ENCODE measurements at regions not wholly inside any gene's neighbourhood (a gene's known extent, or its start where the extent isn't known, plus 50 kb on each side); places are given as distances from the start of the nearest gene placed in this dataset.

DNA sequence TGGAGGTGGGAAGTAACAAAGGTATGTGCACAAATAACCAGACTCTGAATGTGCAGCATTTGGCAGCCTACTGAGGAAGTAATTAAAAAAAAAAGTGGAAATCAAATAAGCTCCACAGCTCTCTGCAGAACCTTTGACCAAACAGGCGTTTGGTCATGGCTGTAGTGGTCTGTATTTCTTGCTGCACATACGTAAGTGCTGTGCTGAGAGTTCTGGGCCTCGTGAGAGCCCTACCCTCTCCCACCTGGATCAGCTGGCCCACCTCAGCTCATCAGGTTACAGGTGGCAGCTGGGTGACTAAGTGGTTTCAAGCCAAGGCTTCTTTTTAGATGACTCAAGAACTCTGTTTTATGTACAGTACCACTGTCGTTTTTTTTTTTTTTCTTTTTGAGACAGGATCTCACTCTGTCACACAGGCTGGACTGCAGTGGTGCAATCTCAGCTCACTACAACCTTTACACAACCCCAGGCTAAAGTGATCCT lies 178.2 kb upstream of the KLF6 start:
- no peak overlapping the region for H3K27ac ChIP-seq (ENCODE audit: extremely low read depth, low read depth, low read length)
- peaks cover 17 to 23% of the 10 kb centered on the region in 2 experiments for H3K27me3 ChIP-seq (ENCODE audit: control insufficient read depth in 2 of 2, insufficient read depth in 2 of 2, low read length in 2 of 2)
- H3K4me1 ChIP-seq (replicated peaks in 1 of 2; ENCODE audit: control insufficient read depth in 2 of 2, insufficient read depth in 2 of 2, low read length in 2 of 2) = no peaks in the 10 kb centered on the region
- ATAC-seq (no peak), DNase-seq (ENCODE audit: extremely low read depth in 1 of 4, low spot score in 3 of 4) (no peak), FAIRE-seq (no peak)
- in situ Hi-C loops (cut with MboI) = no loop called here
- no peak overlapping the region for H3K4me3 ChIP-seq
- no peaks in the 10 kb centered on the region for H4K20me1 ChIP-seq (replicated peaks; ENCODE audit: control insufficient read depth, insufficient read depth, low read length)
- BruUV-seq (replicated peaks) = no TSS peak
- TF ChIP-seq KAT7 (CRISPR knock-in tag; IDR thresholded peaks at IDR 0.05; ENCODE audit: borderline replicate concordance) (no peak), POLR2H (tag; IDR thresholded peaks at IDR 0.05; ENCODE audit: low read depth) (no peak), FOXM1 (IDR thresholded peaks at IDR 0.05; ENCODE audit: low read depth) (no peak), FOXM1 (CRISPR knock-in tag; IDR thresholded peaks at IDR 0.05; ENCODE audit: low read depth) (no peak), CHD1 (IDR thresholded peaks at IDR 0.05; ENCODE audit: low read length) (no peak), ZNF140 (CRISPR knock-in tag; IDR thresholded peaks at IDR 0.05) (no peak), WHSC1 (IDR thresholded peaks at IDR 0.05; ENCODE audit: low read length) (no peak), KDM2B (CRISPR knock-in tag; IDR thresholded peaks at IDR 0.05) (no peak)
- TF ChIP-seq, protein P1, sequence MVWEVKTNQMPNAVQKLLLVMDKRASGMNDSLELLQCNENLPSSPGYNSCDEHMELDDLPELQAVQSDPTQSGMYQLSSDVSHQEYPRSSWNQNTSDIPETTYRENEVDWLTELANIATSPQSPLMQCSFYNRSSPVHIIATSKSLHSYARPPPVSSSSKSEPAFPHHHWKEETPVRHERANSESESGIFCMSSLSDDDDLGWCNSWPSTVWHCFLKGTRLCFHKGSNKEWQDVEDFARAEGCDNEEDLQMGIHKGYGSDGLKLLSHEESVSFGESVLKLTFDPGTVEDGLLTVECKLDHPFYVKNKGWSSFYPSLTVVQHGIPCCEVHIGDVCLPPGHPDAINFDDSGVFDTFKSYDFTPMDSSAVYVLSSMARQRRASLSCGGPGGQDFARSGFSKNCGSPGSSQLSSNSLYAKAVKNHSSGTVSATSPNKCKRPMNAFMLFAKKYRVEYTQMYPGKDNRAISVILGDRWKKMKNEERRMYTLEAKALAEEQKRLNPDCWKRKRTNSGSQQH (CRISPR knock-in tag; IDR thresholded peaks at IDR 0.05) = no peak
- TF ChIP-seq, protein P2, sequence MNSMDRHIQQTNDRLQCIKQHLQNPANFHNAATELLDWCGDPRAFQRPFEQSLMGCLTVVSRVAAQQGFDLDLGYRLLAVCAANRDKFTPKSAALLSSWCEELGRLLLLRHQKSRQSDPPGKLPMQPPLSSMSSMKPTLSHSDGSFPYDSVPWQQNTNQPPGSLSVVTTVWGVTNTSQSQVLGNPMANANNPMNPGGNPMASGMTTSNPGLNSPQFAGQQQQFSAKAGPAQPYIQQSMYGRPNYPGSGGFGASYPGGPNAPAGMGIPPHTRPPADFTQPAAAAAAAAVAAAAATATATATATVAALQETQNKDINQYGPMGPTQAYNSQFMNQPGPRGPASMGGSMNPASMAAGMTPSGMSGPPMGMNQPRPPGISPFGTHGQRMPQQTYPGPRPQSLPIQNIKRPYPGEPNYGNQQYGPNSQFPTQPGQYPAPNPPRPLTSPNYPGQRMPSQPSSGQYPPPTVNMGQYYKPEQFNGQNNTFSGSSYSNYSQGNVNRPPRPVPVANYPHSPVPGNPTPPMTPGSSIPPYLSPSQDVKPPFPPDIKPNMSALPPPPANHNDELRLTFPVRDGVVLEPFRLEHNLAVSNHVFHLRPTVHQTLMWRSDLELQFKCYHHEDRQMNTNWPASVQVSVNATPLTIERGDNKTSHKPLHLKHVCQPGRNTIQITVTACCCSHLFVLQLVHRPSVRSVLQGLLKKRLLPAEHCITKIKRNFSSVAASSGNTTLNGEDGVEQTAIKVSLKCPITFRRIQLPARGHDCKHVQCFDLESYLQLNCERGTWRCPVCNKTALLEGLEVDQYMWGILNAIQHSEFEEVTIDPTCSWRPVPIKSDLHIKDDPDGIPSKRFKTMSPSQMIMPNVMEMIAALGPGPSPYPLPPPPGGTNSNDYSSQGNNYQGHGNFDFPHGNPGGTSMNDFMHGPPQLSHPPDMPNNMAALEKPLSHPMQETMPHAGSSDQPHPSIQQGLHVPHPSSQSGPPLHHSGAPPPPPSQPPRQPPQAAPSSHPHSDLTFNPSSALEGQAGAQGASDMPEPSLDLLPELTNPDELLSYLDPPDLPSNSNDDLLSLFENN (IDR thresholded peaks at IDR 0.05; ENCODE audit: low read depth in 2 of 2, low read length in 2 of 2) = no peak
- CTCF ChIA-PET (ENCODE audit: low intra/inter-chr PET ratio) = no interaction called here
- H3K79me2 ChIP-seq (ENCODE audit: control insufficient read depth, insufficient read depth, low read length) = no peaks in the 10 kb centered on the region
- POLR2A ChIA-PET = interaction anchor here (0.7 kb wide), 1 partner anchor 178 kb away, joined by 4 read pairs; no protein-coding TSS in a partner anchor
- 19% methylated on average over 4 of the region's 4 CpGs for WGBS (ENCODE audit: insufficient coverage, low coverage, missing lambda C conversion rate)
- no peak overlapping the region for H3K9ac ChIP-seq (ENCODE audit: insufficient read depth in 1 of 2, low read depth in 2 of 2, low read length in 2 of 2)
- no peak overlapping the region for H2AFZ ChIP-seq (ENCODE audit: low read depth, low read length)
- no peaks in the 10 kb centered on the region for H3K36me3 ChIP-seq (ENCODE audit: control insufficient read depth, insufficient read depth, low read length)
- no peaks in the 10 kb centered on the region for H3K9me3 ChIP-seq (replicated peaks; ENCODE audit: control insufficient read depth, insufficient read depth, low read depth, low read length)
- H3K9me1 ChIP-seq (ENCODE audit: control insufficient read depth, insufficient read depth, low read length) = peaks cover 3% of the 10 kb centered on the region
- intact Hi-C loops (cut with micrococcal nuclease) = no loop called here
- no peak overlapping the region for H3K4me2 ChIP-seq (ENCODE audit: insufficient read depth, low read length)

Measured in K562 (cell line).